Uterus (tissue), 3 donors: ENCODE measurements at regions not wholly inside any gene's neighbourhood (a gene's known extent, or its start where the extent isn't known, plus 50 kb on each side); places are given as distances from the start of the nearest gene placed in this dataset.

ENCODE experiments used
- DNase-seq, 2 donors: peaks; one replicate each; pipeline ENCODE4 v3.0.0-alpha.2; 2019 to 2020
- H3K27ac ChIP-seq, 2 donors: fragments of 200-600 bp; sonication (generic); 1 replicate in 1 of 2; 2 replicates in 1 of 2; pipeline ENCODE4 v1.5.1; 2016 to 2018
- H3K27me3 ChIP-seq, 2 donors: fragments of 200-600 bp; sonication (generic); one replicate each; pipeline ENCODE4 v1.5.1; 2018 to 2019; ENCODE audit warnings: control low read depth in 1 of 2
- H3K36me3 ChIP-seq, 2 donors: fragments of 200-600 bp; sonication (generic); one replicate each; pipeline ENCODE4 v1.5.1; 2019; ENCODE audit warnings: control low read depth in 1 of 2
- H3K4me1 ChIP-seq, 2 donors: fragments of 200-600 bp; sonication (generic); one replicate each; pipeline ENCODE4 v1.5.1; 2018 to 2019; ENCODE audit warnings: control low read depth in 1 of 2
- H3K4me3 ChIP-seq, 2 donors: fragments of 200-600 bp; sonication (generic); 1 replicate in 1 of 2; 2 replicates in 1 of 2; pipeline ENCODE4 v1.5.1; 2018 to 2019; ENCODE audit warnings: mild to moderate bottlenecking in 1 of 2
- H3K9me3 ChIP-seq, 2 donors: fragments of 200-600 bp; sonication (generic); one replicate each; pipeline ENCODE4 v1.5.1; 2019; ENCODE audit warnings: control low read depth in 1 of 2
- CTCF ChIP-seq, 4 experiments: fragments of 200-600 bp in 2 of 4; fragments of 450-650 bp in 2 of 4; sonication (generic) in 2 of 4; IDR thresholded peaks; one replicate each; pipeline ENCODE4 v1.5.1; 2016 to 2019; ENCODE audit warnings: antibody characterized with exemption in 4 of 4, mild to moderate bottlenecking in 2 of 4, moderate library complexity in 1 of 4
- POLR2A ChIP-seq, 2 donors: fragments of 450-650 bp; IDR thresholded peaks; one replicate each; pipeline ENCODE4 v1.6.1; 2016; ENCODE audit warnings: antibody characterized with exemption in 2 of 2, mild to moderate bottlenecking in 1 of 2, moderate library complexity in 1 of 2
- intact Hi-C: fragments of 100-400 bp; cut with DNase I; formaldehyde crosslinking; loops from one replicate; pipeline ENCODE4 v1.15.1; 2023; ENCODE audit warnings: low total_unique reads
- donor health status: DM: yes; HTN: yes; CAD: no.

GRCh38 chr5:58076483-58077257, 383.2 kb downstream of the PLK2 start:
- Histone ChIP-seq H3K4me3 (no peak overlapping the region), H3K9me3 (no peaks in the 10 kb centered on the region), H3K4me1 (no peaks in the 10 kb centered on the region), H3K36me3 (no peaks in the 10 kb centered on the region), H3K27ac (no peak overlapping the region), H3K27me3 (no peaks in the 10 kb centered on the region)
- TF ChIP-seq POLR2A (IDR thresholded peaks at IDR 0.05) (no peak), CTCF (IDR thresholded peaks at IDR 0.05) (no peak)
- intact Hi-C loops: no loop called here
- no peak for DNase-seq

- Histone ChIP-seq H3K27me3 (no peaks in the 10 kb centered on the region), H3K4me3 (no peak overlapping the region), H3K4me1 (no peaks in the 10 kb centered on the region), H3K9me3 (no peaks in the 10 kb centered on the region), H3K36me3 (no peaks in the 10 kb centered on the region), H3K27ac (no peak overlapping the region)
- TF ChIP-seq POLR2A (IDR thresholded peaks at IDR 0.05): no peak
- TF ChIP-seq CTCF (IDR thresholded peaks at IDR 0.05): no peak
- intact Hi-C loops: no loop called here
- DNase-seq: no peak
Observed at GRCh38 chr5:58075907-58076306, 384.0 kb downstream of the PLK2 start.

GRCh38 chr5:58074717-58075116, 385.2 kb downstream of the PLK2 start:
- intact Hi-C loops: no loop called here
- no peaks in the 10 kb centered on the region for H3K4me1 ChIP-seq
- no peaks in the 10 kb centered on the region for H3K27me3 ChIP-seq
- no peaks in the 10 kb centered on the region for H3K9me3 ChIP-seq
- H3K36me3 ChIP-seq: no peaks in the 10 kb centered on the region
- no peak for TF ChIP-seq POLR2A (IDR thresholded peaks at IDR 0.05)
- no peak for TF ChIP-seq CTCF (IDR thresholded peaks at IDR 0.05)
- H3K4me3 ChIP-seq: no peak overlapping the region
- DNase-seq: no peak
- H3K27ac ChIP-seq: no peak overlapping the region

GRCh38 chr5:58074222-58074621, 385.7 kb downstream of the PLK2 start:
- no peaks in the 10 kb centered on the region for H3K9me3 ChIP-seq
- no peaks in the 10 kb centered on the region for H3K36me3 ChIP-seq
- no peak for DNase-seq
- H3K4me3 ChIP-seq: no peak overlapping the region
- no peak overlapping the region for H3K27ac ChIP-seq
- intact Hi-C loops: no loop called here
- no peaks in the 10 kb centered on the region for H3K4me1 ChIP-seq
- TF ChIP-seq POLR2A (IDR thresholded peaks at IDR 0.05) (no peak), CTCF (IDR thresholded peaks at IDR 0.05) (no peak)
- H3K27me3 ChIP-seq: no peaks in the 10 kb centered on the region

- no peak for DNase-seq
- Histone ChIP-seq H3K4me1 (no peaks in the 10 kb centered on the region), H3K9me3 (no peaks in the 10 kb centered on the region), H3K4me3 (no peak overlapping the region), H3K36me3 (no peaks in the 10 kb centered on the region), H3K27me3 (no peaks in the 10 kb centered on the region), H3K27ac (no peak overlapping the region)
- TF ChIP-seq POLR2A (IDR thresholded peaks at IDR 0.05): no peak
- no peak for TF ChIP-seq CTCF (IDR thresholded peaks at IDR 0.05)
- intact Hi-C loops: no loop called here
Observed at GRCh38 chr5:58073243-58073642, 386.6 kb downstream of the PLK2 start.
